AG09319 (cell line): ENCODE measurements at regions not wholly inside any gene's neighbourhood (a gene's known extent, or its start where the extent isn't known, plus 50 kb on each side); places are given as distances from the start of the nearest gene placed in this dataset.

Experiments
- DNase-seq: peaks from one replicate; pipeline ENCODE4 v3.0.0-alpha.2; 2010; ENCODE audit warnings: low read depth; ENCODE audit errors: extremely low read depth
- CTCF ChIP-seq: IDR thresholded peaks from 2 replicates; pipeline ENCODE4 v1.5.1; 2011; ENCODE audit warnings: low read depth, mild to moderate bottlenecking, inconsistent platforms, low read length, moderate library complexity

GRCh38 chr7:115145512-115145911, 223.6 kb downstream of the MDFIC start:
- TF ChIP-seq CTCF = no peak
- peak; percentile 80 for DNase-seq

GRCh38 chr7:115137816-115138215, 215.9 kb downstream of the MDFIC start:
- no peak for DNase-seq
- no peak for TF ChIP-seq CTCF

- TF ChIP-seq CTCF = no peak
- no peak for DNase-seq
Observed at GRCh38 chr7:115136796-115137443, 215.0 kb downstream of the MDFIC start.

GRCh38 chr7:115135769-115136410, 214.0 kb downstream of the MDFIC start:
- no peak for TF ChIP-seq CTCF
- no peak for DNase-seq

DNA sequence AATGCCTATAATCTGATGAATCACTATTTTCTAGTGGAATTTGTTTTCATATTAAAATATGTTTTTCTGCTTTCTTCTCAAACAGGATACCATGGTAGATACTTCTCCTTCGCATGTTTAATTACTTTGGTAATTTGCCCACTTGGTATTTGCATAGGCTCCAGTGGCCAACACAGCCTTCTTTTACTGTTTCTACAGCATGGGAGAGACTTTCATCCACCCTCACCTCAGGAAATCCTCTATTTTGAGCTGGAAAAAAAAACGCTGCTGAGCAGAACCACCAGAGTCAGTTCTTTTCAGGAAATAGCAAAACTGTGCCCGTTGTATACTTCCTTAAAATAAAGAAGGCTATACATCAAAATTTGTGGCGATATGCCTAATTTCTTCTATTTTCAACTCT, 213.3 kb downstream of the MDFIC start:
- TF ChIP-seq CTCF = no peak
- no peak for DNase-seq

DNA sequence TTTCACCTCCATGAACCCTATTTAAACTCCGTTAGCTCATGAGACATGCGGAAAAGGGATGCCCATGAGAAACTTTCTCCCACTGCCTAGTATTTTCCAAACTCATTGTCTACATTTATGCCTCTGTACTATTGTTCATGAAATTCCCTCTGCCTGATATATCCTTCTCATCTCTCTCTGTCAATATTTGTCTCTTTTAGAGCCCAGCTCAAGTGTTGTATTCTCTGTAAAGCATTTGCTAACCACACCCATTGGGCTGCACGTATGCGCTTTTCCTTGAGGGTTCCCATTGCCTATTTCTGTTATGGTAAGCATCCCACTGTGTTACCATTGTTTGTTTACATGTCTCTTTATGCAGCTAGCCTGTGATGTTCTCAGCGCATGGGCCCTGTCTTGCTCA, 211.4 kb downstream of the MDFIC start:
- DNase-seq = no peak

More for the DNA sequence above, 211.4 kb downstream of the MDFIC start:
- no peak for TF ChIP-seq CTCF
